ENCODE measurements at regions not wholly inside any gene's neighbourhood (a gene's known extent, or its start where the extent isn't known, plus 50 kb on each side); places are given as distances from the start of the nearest gene placed in this dataset.
"Not testable (repeated sequence)": the region's sequence is repeated elsewhere in the genome, so short reads cannot be mapped to it uniquely, and the experiment has no call there.

DNA sequence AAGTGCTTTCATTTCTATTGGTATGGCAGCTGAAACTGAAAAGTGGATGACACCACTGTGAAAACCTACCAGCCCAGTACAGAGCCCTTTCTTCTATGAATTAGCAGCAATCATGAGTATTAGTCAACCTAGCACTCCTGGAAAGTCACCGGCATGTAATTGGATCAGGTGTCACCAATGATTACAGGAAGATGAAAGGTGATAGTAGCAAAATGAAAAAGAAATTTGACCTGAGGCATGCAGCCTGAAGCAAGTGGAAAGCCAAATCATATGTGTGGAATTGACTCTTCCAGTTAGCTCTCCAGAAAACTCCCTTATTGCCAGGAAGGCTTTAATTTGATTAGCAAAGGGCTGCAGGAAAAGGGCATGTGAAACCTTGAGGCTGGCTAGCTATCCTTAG lies 81.2 kb upstream of the NAA35 start:
- no peak for DNase-seq (ENCODE audit: low read depth in 1 of 2, low spot score in 1 of 2)
- TF ChIP-seq JUND (IDR thresholded peaks at IDR 0.05; ENCODE audit: low read depth): no peak
- in situ Hi-C loops (cut with HindIII; ENCODE audit: low pct_unique_long_range_greater_than_20kb, low sequenced_read_pairs): no loop called here

GRCh38 chr9:85861882-85862281 lies 79.1 kb upstream of the NAA35 start:
- in situ Hi-C loops (cut with HindIII; ENCODE audit: low pct_unique_long_range_greater_than_20kb, low sequenced_read_pairs); DNase-seq (ENCODE audit: low read depth in 1 of 2, low spot score in 1 of 2): not testable (repeated sequence)

DNA sequence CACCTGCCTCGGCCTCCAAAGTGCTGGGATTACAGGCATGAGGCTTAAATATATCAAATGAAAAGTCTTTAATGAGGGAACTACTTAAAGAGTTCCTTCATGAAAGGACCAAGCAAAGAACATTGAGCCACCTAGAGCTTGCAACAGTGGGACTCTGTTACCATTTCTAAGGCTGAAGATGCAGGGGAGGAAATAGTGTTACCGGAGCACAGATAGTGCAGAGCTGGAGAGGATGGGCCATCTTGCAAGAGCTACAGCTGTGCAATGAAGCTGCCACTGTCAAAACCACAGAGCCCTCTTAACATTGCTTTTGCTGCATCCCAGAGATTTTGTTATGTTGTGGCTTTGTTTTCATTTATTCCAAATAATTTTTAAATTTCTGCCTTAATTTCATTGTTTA lies 77.1 kb upstream of the NAA35 start:
- in situ Hi-C loops (cut with HindIII; ENCODE audit: low pct_unique_long_range_greater_than_20kb, low sequenced_read_pairs): no loop called here
- TF ChIP-seq JUND (IDR thresholded peaks at IDR 0.05; ENCODE audit: low read depth): no peak
- DNase-seq (ENCODE audit: low read depth in 1 of 2, low spot score in 1 of 2): no peak

DNA sequence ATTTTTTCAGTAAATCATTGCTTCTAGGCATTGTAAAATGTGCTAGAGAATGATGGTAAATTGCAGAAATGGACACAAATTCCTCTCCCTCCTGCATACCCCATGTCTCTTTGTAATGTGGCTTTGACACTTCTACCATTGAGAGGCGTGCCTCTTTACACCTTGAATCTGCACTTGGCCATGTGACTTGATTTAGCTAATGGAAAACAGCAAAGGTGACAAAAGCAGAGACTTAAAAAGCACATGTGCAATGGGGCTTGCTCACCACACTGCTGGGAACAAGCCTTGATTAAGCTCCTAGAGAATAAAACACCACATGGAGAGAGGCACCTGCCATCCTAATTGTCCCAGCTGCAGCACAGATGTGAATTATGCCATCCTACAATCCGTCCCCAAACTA lies 69.9 kb upstream of the NAA35 start:
- DNase-seq (ENCODE audit: low read depth in 1 of 2, low spot score in 1 of 2): no peak
- in situ Hi-C loops (cut with HindIII; ENCODE audit: low pct_unique_long_range_greater_than_20kb, low sequenced_read_pairs): no loop called here
- no peak for TF ChIP-seq JUND (IDR thresholded peaks at IDR 0.05; ENCODE audit: low read depth)

DNA sequence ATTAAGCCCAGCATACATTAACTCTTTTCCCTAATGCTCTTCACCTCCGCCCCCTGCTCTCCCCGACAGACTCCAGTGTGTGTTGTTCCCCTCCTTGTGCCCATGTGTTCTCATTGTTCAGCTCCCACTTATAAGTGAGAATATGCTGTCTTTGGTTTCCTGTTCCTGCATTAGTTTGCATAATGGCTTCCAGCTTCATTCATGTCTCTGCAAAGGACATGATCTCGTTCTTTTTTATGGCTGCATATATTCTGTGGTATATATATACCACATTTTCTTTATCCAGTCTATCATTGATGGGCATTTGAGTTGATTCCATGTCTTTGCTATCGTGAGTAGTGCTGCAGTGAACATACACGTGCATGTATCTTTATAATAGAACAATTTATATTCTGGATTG lies 69.3 kb upstream of the NAA35 start:
- DNase-seq (ENCODE audit: low read depth in 1 of 2, low spot score in 1 of 2); in situ Hi-C loops (cut with HindIII; ENCODE audit: low pct_unique_long_range_greater_than_20kb, low sequenced_read_pairs): not testable (repeated sequence)

DNA sequence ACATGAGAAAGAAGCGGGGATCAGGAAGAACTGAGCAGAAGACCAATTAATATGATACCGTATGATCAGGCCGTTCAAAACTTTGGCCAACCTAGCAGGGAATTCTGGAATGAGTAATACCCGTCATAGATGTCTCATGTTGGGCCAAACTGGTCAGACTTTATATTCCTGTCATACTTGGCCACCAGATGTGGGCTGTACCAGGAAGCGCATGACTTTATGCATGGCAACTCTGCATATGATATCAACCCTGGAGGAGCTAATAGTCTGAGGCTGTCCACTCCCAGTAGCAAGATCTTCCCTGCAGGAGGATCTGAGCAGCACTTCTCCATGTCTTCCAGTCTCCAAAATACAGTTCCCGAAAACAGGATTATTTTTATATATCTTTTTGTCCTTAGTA lies 68.5 kb upstream of the NAA35 start:
- in situ Hi-C loops (cut with HindIII; ENCODE audit: low pct_unique_long_range_greater_than_20kb, low sequenced_read_pairs): no loop called here
- DNase-seq (ENCODE audit: low read depth in 1 of 2, low spot score in 1 of 2): no peak
- no peak for TF ChIP-seq JUND (IDR thresholded peaks at IDR 0.05; ENCODE audit: low read depth)

- in situ Hi-C loops (cut with HindIII; ENCODE audit: low pct_unique_long_range_greater_than_20kb, low sequenced_read_pairs): no loop called here
- no peak for DNase-seq (ENCODE audit: low read depth in 1 of 2, low spot score in 1 of 2)
- no peak for TF ChIP-seq JUND (IDR thresholded peaks at IDR 0.05; ENCODE audit: low read depth)
Measured at GRCh38 chr9:85876628-85877027, 64.3 kb upstream of the NAA35 start.

DNA sequence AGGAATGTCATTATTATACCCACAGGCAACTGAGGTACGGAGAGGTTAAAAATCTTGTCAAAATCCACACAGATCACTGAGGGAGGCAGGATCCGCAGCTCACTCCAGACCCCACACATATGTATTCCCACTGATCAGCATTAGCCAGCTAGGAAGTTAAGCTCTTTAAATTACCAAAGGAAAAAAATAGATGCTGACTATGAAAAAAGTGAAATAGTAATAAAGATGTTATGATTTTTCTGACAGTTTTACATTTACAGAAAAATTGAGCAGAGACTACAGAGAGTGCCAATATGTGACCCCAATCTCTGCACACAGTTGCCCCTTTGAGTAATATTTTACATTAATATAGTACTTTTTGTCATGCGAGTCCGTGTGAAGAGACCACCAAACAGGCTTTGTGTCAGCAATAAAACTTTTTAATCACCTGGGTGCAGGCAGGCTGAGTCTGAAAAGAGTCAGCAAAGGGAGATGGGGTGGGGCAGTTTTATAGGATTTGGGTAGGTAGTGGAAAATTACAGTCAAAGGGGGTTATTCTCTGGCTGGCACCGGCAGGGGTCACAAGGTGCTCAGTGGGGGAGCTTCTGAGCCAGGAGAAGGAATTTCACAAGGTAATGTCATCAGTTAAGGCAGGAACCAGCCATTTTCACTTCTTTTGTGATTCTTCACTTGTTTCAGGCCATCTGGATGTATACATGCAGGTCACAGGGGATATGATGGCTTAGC lies 61.9 kb upstream of the NAA35 start:
- DNase-seq (ENCODE audit: low read depth in 1 of 2, low spot score in 1 of 2); in situ Hi-C loops (cut with HindIII; ENCODE audit: low pct_unique_long_range_greater_than_20kb, low sequenced_read_pairs): not testable (repeated sequence)

DNA sequence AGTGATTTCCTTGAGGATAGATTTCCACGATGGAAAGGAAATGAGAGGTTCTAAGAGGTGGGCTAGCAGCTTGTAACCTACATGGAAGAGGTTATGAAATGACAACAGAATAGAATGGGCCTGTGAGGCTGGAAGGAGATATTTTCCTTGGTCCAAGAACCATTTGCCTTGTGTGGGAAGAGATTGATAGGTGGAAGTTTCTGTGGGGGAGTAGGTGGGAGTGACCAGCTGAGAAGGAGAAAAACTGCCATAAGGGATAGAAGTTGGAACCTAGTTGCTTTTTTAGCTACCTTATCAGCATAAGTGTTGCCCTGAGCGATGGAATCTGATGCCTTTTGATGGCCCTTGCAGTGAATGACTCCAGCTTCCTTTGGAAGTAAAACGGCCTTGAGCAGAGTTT lies 60.4 kb upstream of the NAA35 start:
- DNase-seq (ENCODE audit: low read depth in 1 of 2, low spot score in 1 of 2); in situ Hi-C loops (cut with HindIII; ENCODE audit: low pct_unique_long_range_greater_than_20kb, low sequenced_read_pairs): not testable (repeated sequence)

DNA sequence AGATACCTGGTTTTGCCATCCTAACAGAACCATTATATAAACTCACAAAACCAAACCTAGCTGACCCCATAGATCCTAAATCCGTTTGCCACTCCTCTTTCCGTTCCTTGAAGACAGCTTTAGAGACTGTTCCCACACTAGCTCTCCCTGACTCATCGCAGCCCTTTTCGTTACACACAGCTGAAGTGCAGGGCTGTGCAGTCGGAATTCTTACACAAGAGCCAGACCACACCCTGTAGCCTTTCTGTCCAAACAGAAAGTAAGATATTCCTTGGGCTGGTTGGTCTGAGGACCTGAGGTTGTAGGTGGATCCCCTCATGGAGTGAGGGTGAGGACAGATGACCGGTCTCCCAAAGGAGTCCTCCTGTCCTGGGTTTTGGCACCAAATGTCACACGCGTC lies 56.7 kb upstream of the NAA35 start:
- DNase-seq (ENCODE audit: low read depth in 1 of 2, low spot score in 1 of 2): no peak
- in situ Hi-C loops (cut with HindIII; ENCODE audit: low pct_unique_long_range_greater_than_20kb, low sequenced_read_pairs): no loop called here
- TF ChIP-seq JUND (IDR thresholded peaks at IDR 0.05; ENCODE audit: low read depth): no peak

- in situ Hi-C loops (cut with HindIII; ENCODE audit: low pct_unique_long_range_greater_than_20kb, low sequenced_read_pairs): no loop called here
- DNase-seq (ENCODE audit: low read depth in 1 of 2, low spot score in 1 of 2): no peak
- no peak for TF ChIP-seq JUND (IDR thresholded peaks at IDR 0.05; ENCODE audit: low read depth)
Measured at GRCh38 chr9:85890962-85891361, 50.0 kb upstream of the NAA35 start.
